ENCODE measurements at regions not wholly inside any gene's neighbourhood (a gene's known extent, or its start where the extent isn't known, plus 50 kb on each side); places are given as distances from the start of the nearest gene placed in this dataset.
"Not testable (repeated sequence)": the region's sequence is repeated elsewhere in the genome, so short reads cannot be mapped to it uniquely, and the experiment has no call there.

DNA sequence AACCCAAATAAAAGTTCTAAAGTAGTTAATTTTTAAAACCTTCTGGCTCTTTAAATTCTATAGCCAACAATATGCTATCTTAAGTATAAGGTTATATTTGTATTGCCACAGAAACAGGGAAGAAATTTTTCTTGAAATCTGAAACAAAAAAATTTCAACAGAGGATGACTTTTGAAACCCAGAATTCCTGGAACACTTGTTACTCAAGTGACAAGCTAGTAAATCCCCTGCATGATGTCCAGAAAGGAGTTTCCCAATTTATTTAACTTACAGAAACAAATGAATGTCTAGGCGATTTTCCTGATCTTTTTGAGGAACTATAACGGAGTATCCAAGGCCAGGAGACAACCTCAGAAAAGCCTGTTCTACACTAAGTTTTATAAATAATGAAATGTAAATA lies 69.6 kb downstream of the SLC41A2 start:
- TF ChIP-seq CTCF (IDR thresholded peaks at IDR 0.05; ENCODE audit: low read length) (no peak), EZH2 (optimal IDR thresholded peaks at IDR 0.05; ENCODE audit: low read depth, low read length) (no peak), EZH2phosphoT487 (IDR thresholded peaks at IDR 0.05; ENCODE audit: low read length) (no peak)
- no peak overlapping the region for H2AFZ ChIP-seq (ENCODE audit: low read length)
- no peak overlapping the region for H3K4me3 ChIP-seq (ENCODE audit: low read length)
- H3K4me2 ChIP-seq (ENCODE audit: low read depth, low read length) = no peak overlapping the region
- no peak overlapping the region for H3K9ac ChIP-seq (ENCODE audit: low read length)
- no peaks in the 10 kb centered on the region for H3K27me3 ChIP-seq (replicated peaks; ENCODE audit: insufficient read depth, low read length)
- H4K20me1 ChIP-seq (ENCODE audit: insufficient read depth, low read length) = no peaks in the 10 kb centered on the region
- no peaks in the 10 kb centered on the region for H3K36me3 ChIP-seq (replicated peaks; ENCODE audit: insufficient read depth, low read length)
- H3F3A ChIP-seq (ENCODE audit: insufficient read depth, low read length) = no peaks in the 10 kb centered on the region
- no peaks in the 10 kb centered on the region for H3K79me2 ChIP-seq (ENCODE audit: low read length)
- H3K9me3 ChIP-seq (replicated peaks; ENCODE audit: insufficient read depth, low read length) = no peaks in the 10 kb centered on the region
- no peak overlapping the region for H3K27ac ChIP-seq (ENCODE audit: low read length)
- no peaks in the 10 kb centered on the region for H3K4me1 ChIP-seq (ENCODE audit: low read length)
- H3K9me2 ChIP-seq (replicated peaks; ENCODE audit: insufficient read depth, low read length) = no peaks in the 10 kb centered on the region
- DNase-seq = no peak

- H3F3A ChIP-seq (ENCODE audit: insufficient read depth, low read length) = no peaks in the 10 kb centered on the region
- no peak overlapping the region for H3K9ac ChIP-seq (ENCODE audit: low read length)
- H3K79me2 ChIP-seq (ENCODE audit: low read length) = no peaks in the 10 kb centered on the region
- no peak overlapping the region for H3K4me2 ChIP-seq (ENCODE audit: low read depth, low read length)
- TF ChIP-seq EZH2phosphoT487 (IDR thresholded peaks at IDR 0.05; ENCODE audit: low read length) (no peak), CTCF (IDR thresholded peaks at IDR 0.05; ENCODE audit: low read length) (no peak), EZH2 (optimal IDR thresholded peaks at IDR 0.05; ENCODE audit: low read depth, low read length) (no peak)
- H3K4me3 ChIP-seq (ENCODE audit: low read length) = no peak overlapping the region
- H3K9me3 ChIP-seq (replicated peaks; ENCODE audit: insufficient read depth, low read length) = no peaks in the 10 kb centered on the region
- H3K4me1 ChIP-seq (ENCODE audit: low read length) = no peaks in the 10 kb centered on the region
- H3K27ac ChIP-seq (ENCODE audit: low read length) = no peak overlapping the region
- no peaks in the 10 kb centered on the region for H3K9me2 ChIP-seq (replicated peaks; ENCODE audit: insufficient read depth, low read length)
- H3K36me3 ChIP-seq (replicated peaks; ENCODE audit: insufficient read depth, low read length) = no peaks in the 10 kb centered on the region
- DNase-seq = no peak
- no peak overlapping the region for H2AFZ ChIP-seq (ENCODE audit: low read length)
- no peaks in the 10 kb centered on the region for H4K20me1 ChIP-seq (ENCODE audit: insufficient read depth, low read length)
- H3K27me3 ChIP-seq (replicated peaks; ENCODE audit: insufficient read depth, low read length) = no peaks in the 10 kb centered on the region
These were observed 70.6 kb downstream of the SLC41A2 start for GRCh38 chr12:104887452-104887851.

GRCh38 chr12:104886418-104887401 lies 71.4 kb downstream of the SLC41A2 start:
- H3K36me3 ChIP-seq (replicated peaks; ENCODE audit: insufficient read depth, low read length) = no peaks in the 10 kb centered on the region

GRCh38 chr12:104878858-104879257 lies 79.2 kb downstream of the SLC41A2 start:
- H3K27me3 ChIP-seq (replicated peaks; ENCODE audit: insufficient read depth, low read length); H3K36me3 ChIP-seq (replicated peaks; ENCODE audit: insufficient read depth, low read length); H3F3A ChIP-seq (ENCODE audit: insufficient read depth, low read length); H3K9ac ChIP-seq (ENCODE audit: low read length); H3K4me3 ChIP-seq (ENCODE audit: low read length); H3K27ac ChIP-seq (ENCODE audit: low read length); H3K4me1 ChIP-seq (ENCODE audit: low read length); H4K20me1 ChIP-seq (ENCODE audit: insufficient read depth, low read length); H3K4me2 ChIP-seq (ENCODE audit: low read depth, low read length); H3K9me2 ChIP-seq (replicated peaks; ENCODE audit: insufficient read depth, low read length); H3K9me3 ChIP-seq (replicated peaks; ENCODE audit: insufficient read depth, low read length); H2AFZ ChIP-seq (ENCODE audit: low read length); H3K79me2 ChIP-seq (ENCODE audit: low read length); DNase-seq: not testable (repeated sequence)

More at GRCh38 chr12:104886418-104887401, 71.4 kb downstream of the SLC41A2 start:
- Histone ChIP-seq H3K9me2 (replicated peaks; ENCODE audit: insufficient read depth, low read length) (no peaks in the 10 kb centered on the region), H3K9ac (ENCODE audit: low read length) (no peak overlapping the region), H3K9me3 (replicated peaks; ENCODE audit: insufficient read depth, low read length) (no peaks in the 10 kb centered on the region), H3K4me1 (ENCODE audit: low read length) (no peaks in the 10 kb centered on the region), H3F3A (ENCODE audit: insufficient read depth, low read length) (no peaks in the 10 kb centered on the region), H3K4me2 (ENCODE audit: low read depth, low read length) (no peak overlapping the region), H3K4me3 (ENCODE audit: low read length) (no peak overlapping the region), H3K27ac (ENCODE audit: low read length) (no peak overlapping the region), H2AFZ (ENCODE audit: low read length) (no peak overlapping the region), H3K27me3 (replicated peaks; ENCODE audit: insufficient read depth, low read length) (no peaks in the 10 kb centered on the region), H3K79me2 (ENCODE audit: low read length) (no peaks in the 10 kb centered on the region), H4K20me1 (ENCODE audit: insufficient read depth, low read length) (no peaks in the 10 kb centered on the region)
- DNase-seq = no peak
- TF ChIP-seq CTCF (IDR thresholded peaks at IDR 0.05; ENCODE audit: low read length) = no peak
- TF ChIP-seq EZH2 (optimal IDR thresholded peaks at IDR 0.05; ENCODE audit: low read depth, low read length) = no peak
- no peak for TF ChIP-seq EZH2phosphoT487 (IDR thresholded peaks at IDR 0.05; ENCODE audit: low read length)

All from MM.1S (cell line).